Stimulated activated CD8-positive, alpha-beta memory T cell treated with anti-CD3 and anti-CD28 coated beads, Interleukin-12 subunit alpha, Interleukin-12 subunit beta, amount 100 ng/mL, for 24 hours (primary cell): ENCODE measurements at regions not wholly inside any gene's neighbourhood (a gene's known extent, or its start where the extent isn't known, plus 50 kb on each side); places are given as distances from the start of the nearest gene placed in this dataset.
"Not testable (repeated sequence)": the region's sequence is repeated elsewhere in the genome, so short reads cannot be mapped to it uniquely, and the experiment has no call there.

ENCODE experiments used
- DNase-seq: peaks from one replicate; pipeline ENCODE4 v3.0.0-alpha.2; 2020; ENCODE audit errors: extremely low read depth

DNA sequence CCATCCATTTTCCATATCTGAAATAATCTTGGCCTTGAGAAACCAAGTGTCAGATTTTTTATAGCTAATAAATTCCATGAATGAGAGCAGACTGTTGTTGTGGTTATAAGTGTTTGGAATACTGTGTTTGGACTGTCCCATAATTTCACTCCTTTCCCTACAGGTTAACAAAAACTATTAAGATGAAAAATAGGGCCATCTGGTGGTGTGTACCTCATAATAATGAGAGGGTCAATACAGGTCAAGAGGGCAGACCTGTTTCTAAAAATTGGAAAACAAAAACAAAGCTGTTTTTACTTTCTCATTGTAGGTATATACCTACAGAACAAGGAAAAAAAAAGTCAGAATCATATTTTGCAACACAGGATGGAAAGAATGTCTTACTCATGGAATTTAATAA lies 553.8 kb upstream of the SGO1 start:
- DNase-seq = no peak

DNA sequence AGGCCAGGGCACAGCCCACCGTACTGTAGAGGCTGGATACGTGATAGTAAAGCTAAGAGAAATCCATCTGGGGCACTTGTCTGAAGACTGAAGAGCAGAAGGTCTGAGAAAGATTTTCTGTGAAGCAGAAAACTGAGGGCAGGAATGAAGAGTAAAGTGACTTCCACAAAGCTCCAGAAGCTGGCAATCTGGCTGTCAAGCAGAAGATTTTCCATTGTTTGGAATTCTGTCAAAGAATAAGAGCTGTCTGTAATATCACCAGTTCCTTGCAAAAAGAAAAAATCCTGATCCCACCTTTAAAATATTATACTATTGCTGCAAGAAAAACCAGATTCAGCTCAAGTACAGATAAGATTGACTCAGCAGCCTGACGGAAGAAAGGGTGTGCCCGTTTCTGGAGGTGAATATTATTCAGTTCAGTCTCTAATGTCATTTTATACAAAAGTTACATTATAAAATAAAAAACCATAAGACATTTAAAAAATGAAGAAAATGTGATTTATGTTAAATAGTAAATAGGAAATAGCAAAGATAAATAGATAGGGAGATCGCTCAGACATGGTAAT lies 550.4 kb upstream of the SGO1 start:
- DNase-seq = no peak

DNA sequence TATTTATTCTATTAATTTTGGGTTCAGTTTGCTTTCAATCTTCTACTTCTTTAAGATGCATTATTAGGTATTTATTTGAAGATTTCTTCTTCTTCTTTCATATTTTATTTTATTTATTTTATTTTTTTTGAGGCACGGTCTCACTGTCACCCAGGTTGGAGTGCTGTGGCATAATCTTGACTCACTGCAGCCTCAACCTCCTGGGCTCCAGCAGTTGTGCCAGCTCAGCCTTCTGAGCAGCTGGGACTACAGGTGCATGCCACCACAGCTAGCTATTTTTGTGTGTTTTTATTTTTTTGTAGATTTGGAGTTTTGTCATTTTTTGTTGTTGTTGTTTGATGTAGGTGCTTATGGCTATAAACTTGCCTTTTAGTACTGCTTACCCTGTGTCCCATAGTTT lies 543.2 kb upstream of the SGO1 start:
- DNase-seq = no peak

DNA sequence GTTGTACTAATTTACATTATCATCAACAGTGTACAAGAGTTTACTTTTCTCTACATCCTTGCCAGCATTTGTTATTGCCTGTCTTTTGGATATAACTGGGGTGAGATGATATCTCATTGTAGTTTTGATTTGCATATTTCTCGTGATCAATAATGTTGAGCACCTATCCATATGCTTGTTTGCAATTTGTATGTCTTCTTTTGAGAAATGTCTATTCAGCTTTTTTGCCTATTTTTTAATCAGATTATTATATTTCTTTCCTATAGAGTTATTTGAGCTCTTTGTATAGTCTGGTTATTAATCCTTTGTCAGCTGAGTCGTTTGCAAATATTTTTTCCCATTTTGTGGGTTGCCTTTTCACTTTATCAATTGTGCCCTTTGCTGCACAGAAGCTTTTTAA lies 540.8 kb upstream of the SGO1 start:
- DNase-seq = no peak

DNA sequence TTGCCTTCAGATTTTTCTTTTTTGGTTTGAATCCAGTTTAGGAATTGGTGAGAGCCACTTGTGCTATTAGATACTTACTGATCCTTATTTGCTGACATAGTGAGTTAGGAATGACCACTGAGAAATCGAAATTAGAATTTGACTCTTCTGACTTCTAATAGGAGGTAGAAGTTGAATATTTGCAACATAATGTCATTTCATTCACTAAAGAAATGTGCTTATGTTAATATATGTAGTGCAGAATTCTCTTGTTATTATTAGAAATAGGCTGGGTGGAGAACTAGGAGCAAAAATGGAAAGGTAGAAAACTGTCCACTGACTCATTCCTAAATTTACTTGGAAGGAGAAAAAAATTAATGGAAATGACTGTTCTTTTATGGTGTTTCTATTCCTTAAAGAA lies 538.2 kb upstream of the SGO1 start:
- DNase-seq = no peak

DNA sequence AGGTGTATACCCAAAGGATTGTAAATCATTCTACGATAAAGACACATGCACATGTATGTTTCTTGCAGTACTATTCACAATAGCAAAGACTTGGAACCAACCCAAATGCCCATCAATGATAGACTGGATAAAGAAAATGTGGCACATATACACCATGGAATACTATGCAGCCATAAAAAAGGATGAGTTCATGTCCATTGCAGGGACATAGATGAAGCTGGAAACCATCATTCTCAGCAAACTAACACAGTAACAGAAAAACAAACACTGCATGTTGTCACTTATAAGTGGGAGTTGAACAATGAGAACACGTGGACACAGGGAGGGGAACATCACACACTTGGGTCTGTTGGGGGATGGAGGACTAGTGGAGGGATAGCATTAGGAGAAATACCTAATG lies 530.4 kb upstream of the SGO1 start:
- not testable (repeated sequence) for DNase-seq

DNA sequence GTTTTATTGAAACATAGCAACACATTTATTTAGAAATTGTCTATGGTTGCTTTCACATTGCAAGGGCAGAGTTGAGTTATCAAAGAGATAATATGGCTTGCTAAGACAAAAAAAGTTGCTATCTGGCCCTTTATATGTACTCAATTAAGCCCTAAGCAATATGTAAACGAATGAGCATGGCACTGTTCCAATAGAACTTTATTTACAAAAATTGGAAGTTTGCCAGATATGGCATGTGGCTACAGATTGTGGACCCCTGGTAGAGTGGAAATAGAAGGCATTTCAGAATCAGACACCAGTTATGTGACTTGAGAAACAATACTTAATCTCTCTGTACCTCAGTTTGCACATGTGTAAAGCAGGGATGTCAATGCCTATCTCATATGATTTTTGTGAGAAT lies 515.6 kb upstream of the SGO1 start:
- no peak for DNase-seq

DNA sequence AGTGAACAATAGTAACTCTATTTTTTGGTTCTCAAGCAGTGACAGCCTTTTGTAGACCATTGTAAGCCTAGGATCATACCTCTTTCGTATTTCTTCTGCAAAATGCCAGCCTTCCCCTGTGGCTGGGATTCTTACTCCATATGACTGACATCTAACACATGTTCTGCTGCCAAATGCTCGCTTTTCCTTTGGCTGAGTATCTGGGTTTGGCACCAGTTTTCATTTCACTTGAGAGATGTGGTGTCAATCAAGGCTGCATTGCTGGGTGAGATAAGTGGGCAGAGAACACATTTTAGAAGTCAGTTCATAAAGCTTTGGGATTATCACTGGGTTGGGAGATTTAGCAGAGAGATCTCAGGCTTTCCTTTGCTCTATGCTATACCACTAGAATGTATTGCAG lies 514.7 kb upstream of the SGO1 start:
- DNase-seq = no peak

DNA sequence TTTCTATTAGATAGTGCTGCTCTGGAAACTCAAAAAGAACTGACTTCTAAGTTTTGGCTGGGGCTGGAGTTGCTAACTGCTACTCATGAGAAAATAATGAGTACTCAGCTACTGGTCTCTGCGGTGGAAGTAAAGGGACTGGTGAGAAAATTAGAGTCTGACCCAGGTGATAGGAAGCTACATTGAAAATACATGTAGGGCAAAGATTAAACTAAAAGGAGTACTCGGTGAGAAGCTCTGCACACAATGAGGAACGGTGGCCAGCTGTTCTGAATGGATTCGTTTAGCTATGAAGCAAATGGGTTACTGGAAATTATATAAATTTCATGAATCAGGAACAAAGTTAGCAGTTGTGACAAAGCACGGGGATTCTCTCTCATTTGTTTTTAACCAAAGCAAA lies 512.9 kb upstream of the SGO1 start:
- no peak for DNase-seq

DNA sequence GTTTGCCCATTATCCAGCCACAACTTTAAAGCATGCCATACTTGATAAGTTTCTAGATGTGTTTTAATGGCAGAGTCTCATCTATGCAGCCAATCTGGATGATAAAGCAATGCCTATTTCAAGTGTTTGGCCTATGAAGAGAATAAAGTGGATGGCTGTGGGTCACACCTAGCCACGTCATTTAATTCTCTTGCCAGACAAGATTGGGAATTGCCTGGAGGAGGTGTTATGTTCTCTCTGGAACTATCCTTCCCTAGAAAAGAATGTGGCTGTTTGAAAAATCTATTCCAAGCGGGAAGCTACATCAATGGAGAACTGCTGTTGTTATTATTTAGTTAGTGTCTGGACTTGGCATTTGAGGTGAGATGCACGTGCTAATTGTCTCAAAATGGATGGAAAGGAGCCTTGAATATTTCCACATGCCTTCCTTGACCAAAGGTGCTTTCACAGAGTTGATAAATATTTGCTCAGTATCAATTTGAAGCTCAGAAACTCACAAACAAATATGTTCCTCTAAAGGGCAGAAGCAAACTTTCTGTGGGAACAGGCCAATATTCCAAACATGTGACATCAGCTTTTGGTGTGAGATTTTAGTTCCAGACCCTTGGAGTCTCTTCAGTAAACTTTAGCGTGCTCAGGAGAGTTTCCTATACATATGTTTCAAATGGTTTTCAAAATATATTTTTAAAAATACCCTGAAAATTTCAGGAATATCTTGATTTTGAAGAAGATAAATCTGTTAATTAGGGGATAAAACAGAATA lies 510.6 kb upstream of the SGO1 start:
- DNase-seq = no peak

DNA sequence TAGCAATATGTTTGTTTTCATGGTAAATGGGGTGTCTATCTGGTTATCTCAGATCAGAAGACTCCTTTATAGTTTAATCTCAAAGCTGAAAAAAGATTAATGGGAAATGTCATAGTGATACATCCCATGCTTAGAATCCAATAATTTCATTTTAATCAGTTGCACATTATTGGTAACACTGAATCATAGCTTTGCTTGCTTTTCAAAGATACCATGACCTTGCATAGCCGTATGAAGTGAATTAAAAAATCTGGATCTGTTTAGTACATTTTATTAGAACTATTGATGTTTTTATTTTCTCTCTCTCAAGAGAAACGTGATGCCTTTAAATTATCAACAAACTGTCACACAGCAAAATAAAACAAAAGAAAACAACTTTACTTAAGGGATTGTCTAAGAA lies 506.7 kb upstream of the SGO1 start:
- DNase-seq = no peak

DNA sequence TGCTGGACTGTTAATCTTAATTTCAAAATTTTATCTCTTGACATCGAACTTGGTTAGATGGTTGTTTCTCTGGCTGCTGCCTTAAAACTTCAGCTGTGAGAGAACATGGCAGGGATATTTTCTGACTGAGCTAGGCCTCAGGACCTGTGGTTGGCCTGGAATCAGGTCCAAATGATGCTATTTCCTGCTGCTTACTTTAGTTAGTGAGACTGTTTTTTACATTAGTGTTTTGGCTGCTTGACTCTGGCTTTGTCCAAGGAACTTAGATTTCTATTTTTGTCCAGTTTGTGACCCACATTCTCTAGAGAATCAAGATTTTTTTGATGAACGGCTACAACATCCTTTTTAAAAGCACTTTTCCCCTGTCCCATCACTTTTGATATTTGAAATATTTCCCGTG lies 497.9 kb upstream of the SGO1 start:
- DNase-seq = no peak

DNA sequence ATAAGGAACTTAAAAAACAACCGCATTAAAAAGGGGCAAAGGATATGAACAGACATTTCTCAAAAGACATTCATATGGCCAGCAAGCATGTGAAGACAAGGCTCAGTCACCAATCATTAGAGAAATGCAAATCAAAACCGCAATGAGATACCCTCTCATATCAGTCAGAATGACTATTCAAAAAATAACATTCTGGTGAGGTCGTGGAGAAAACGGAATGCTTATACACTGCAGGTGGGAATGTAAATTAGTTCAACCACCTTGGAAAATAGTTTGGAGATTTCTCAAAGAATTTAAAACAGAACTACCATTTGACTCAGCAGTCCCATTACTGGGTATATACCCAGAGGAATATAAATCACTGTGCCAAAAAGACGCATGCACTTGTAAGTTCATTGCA lies 496.6 kb upstream of the SGO1 start:
- no peak for DNase-seq

DNA sequence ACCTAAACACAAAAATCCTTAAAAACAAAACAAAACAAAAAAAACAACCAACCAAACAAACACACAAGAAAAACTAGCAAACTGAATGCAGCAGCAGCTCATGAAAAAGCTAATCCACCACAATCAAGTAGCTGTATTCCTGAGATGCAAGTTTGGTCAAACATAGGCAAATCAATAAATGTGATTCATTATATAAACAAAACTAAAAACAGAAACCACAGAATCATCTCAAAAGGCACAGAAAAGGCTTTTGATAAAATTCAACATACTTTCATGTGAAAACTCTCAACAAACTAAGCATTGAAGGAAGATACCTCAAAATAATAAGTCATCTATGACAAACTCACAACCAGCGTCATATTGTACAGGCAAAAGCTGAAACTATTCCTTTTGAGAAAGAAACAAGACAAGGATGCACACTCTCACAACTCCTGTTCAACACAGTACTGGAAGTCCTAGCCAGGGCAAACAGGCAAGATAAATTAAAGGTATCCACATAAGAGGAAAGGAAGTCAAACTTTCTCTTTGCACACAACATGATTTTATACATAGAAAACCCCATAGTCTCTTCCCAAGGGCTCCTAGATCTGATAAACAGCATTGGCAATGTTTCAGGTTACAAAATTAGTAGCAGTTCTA lies 495.1 kb upstream of the SGO1 start:
- DNase-seq = no peak

DNA sequence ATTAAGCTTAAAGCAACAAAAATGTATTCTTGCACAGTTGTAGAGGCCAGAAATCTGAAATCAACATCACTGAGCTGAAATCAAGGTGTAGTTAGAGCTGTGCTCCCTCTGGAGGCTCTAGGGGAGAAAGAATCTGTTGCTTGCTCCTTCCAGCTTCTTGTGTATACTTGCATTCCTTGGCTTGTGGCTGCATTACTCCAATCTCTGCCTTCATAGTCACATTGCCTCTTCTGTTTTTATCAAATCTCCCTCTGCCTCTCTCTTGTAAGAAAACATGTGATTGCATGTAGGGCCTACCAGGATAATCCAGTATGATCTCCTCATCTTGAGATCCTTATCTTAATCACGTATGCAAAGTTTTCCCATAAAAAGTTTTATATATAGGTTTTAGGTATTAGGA lies 487.9 kb upstream of the SGO1 start:
- no peak for DNase-seq

DNA sequence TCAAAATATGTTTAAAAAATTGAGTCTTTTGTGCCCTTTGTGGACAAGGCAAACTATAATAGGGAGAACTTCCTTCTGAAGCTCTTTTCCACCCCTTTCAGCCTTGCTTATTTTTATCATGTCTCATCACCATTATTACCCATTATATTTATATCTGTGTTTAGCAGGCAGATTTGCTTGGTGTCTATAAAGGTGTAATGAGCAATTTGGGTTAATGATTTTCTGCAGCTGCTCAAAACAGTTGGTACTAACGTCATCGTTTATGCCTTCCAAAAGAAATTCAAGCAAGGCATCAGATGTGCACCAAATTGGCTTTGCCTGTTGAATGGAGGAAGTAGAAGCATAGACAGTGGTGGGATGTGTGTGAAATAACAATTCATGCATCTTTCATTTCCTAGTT lies 483.7 kb upstream of the SGO1 start:
- no peak for DNase-seq

DNA sequence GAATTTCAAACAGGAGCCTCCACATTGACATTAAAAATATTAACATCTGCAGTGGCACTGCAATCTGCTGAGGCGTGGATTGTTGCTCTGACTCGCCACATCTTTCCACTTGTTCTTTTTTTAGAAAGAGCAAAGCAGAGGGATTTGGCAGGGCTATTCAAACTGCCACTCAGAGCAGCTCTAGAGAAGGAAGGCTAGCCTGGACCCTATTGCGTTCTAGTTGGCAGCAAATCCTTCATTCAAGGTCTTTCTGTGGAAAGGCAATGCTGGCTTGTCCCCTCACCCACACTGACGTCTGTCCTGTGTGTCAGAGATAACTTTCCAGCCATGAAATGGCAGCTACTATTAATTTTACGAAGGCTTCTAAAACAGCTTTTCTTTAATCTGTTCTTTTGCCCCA lies 483.2 kb upstream of the SGO1 start:
- DNase-seq = no peak

DNA sequence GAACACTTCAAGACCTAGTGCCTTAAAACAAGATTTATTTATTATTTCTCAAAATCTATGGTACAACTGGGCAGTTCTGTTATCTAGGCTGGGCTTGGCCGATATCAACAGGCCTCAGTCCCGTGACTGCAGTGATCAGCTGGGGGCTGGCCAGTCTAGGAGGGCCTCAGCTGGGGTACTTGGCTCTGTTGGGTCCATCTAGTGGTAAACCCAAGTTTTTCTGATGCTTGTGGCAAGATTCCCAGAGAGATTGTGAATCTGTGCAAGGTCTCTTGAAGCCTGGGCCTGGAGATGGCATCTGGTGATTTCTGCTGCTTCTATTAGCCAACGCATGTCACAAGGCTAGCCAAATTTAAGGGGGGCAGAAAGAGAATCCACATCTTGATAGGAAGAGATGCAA lies 482.4 kb upstream of the SGO1 start:
- no peak for DNase-seq

DNA sequence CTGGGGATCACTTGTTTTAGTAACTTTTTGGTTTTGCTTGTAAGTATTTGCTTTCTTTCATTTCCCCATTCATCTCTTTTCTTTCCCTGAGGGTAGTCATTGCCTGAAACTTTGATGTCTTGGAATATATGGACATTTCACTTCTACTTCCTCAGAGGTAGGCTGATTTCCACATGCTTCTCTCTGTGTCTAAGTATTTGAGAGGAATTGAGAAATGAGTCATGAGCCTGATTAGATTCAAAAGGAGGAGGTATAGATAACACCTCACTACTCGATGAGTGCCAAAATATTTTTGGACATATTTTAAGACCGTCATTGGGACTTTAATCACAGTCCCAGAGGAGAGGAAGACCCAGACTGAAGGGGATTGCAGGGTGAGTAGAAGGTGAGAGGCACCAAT lies 480.1 kb upstream of the SGO1 start:
- DNase-seq = no peak

DNA sequence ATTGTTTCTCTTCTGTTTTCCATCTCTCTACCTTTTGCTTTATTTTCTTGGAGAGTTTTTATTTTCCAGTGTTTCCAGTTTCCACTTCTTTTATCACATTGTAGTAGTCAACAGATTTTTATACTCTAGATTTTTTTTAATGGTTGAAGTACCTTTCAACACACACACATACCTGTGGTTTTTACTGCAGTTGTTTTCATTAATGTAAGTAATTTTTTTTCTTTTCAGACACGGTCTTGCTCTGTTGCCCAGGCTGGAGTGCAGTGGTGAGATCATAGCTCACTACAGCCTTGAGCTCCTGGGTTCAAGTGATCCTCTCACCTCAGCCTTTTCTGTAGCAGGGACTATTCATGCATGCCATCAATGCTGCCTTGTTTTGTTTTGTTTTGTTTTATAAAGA lies 472.5 kb upstream of the SGO1 start:
- DNase-seq = no peak

DNA sequence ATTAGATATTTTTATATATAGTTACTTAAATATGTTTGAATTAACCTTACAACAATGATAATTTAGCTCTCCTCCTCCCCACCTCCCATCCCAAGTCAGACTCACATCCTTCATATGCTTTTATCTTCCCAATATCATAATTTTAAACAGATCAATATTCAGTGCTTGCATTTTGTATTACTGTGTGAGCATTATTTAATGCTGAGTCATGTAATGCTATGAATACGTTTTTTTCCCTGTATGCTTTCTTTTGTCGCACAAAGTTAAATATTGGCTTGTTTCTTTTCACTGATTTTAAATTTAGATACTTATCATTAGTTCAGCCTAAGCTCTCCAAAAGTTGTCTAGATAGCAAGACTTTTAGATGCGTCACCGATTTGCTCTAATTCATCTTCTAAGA lies 471.6 kb upstream of the SGO1 start:
- no peak for DNase-seq

DNA sequence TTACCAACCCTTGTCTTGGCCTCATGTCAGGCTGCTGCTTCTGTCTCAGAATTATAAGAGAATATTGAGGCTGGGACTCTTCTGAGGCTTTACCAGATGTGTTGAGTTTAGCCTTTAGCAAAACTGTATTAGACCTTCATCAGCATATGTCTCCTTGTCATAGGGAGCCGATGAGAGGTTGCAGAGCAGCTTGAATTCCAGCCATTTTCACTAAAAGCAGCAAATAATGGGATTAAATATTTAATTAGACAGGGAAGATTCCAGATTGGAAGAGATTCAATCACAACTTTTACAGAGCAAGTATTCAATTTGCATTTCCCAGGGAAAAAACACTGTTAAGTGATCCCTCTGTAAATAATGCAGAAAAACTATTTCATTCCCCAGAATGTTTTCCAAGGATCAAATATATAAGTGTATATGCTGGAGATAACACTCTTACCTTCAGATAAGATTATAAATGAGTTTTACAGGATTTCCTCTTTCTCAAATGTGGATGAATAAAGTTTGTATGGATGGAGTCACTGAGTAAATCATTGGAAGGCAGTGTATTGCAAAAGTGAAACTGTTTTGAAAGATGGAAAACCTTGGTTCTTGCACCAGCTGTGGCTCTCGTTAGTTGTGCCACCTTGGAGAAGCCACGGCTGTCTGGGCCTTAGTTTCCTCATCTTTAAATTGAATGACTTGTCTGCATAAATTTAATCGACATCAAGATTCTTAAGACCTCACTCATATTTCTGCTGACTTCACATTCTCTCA lies 466.4 kb upstream of the SGO1 start:
- no peak for DNase-seq

DNA sequence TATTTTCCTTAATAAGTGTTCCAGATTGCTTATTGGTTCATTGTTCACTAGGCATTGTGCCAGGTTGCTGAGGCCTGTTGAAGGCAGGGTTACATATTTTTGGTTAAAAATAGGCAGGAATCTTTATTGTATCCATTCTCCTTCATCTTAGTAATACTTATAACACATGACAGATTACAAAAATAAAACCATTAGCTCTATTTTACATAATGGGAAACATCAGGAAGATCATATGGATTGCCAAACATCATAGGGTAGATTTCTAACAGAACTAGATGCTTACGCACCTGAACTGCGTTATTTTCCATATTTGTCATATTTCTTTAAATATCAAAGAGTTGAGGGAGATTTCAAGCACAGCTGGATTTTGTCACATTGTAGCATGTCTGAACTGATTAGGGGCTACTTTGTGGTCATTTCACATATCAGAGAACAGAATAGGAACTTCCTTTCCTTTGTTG lies 462.9 kb upstream of the SGO1 start:
- no peak for DNase-seq
